Stimulated activated CD4-positive, alpha-beta T cell treated with anti-CD3 and anti-CD28 coated beads, Interleukin-15, amount 100 ng/mL, for 48 hours (primary cell): ENCODE measurements at regions not wholly inside any gene's neighbourhood (a gene's known extent, or its start where the extent isn't known, plus 50 kb on each side); places are given as distances from the start of the nearest gene placed in this dataset.

Experiments
- DNase-seq, 2 donors: peaks; one replicate each; pipeline ENCODE4 v3.0.0-alpha.2; 2020; ENCODE audit warnings: low read depth in 2 of 2

DNA sequence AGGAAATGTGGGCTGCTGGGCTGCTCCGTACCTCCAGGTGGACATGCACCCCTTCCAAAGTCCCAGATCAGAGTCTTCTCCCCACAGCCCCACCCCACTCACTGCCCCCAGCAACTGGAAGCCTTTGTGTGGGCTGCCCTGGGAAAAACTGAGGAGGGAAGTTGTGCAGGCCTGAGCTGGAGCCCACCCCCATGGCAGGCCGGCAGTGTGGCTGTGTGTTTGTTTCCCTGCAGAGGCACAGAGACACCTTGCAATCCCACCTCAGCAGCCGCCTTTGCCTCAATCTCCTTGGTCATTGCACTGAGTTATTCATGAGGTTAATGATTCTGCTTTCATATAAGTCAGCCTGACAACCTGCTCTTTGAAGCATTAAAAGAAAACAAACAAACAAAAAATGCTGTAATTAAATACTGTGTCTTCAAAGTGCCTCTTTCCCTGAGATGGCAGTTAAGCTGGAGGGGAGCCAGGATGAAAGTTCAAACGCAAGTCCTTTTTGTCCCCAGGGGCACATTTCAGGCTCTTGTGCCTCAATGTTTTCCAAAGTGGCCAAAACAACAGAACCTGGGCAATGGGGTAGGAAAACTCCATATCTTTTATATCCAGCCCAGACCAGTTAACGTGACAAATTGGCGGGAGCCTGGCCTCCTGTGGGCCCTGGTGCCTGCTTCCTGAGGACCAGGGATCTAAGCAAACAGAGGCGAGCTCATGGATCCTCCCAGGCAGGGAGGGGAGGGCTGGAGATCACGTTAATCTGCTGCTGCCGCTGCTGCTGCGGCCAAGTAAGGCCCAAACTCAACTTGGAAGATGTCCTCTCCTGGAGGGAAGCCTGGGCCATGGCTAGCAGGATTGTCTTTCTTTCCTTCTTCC, 51.9 kb upstream of the TSPAN11 start:
- DNase-seq, result no peak

- no peak for DNase-seq
Observed at GRCh38 chr12:30870491-30871265, 55.9 kb upstream of the TSPAN11 start.

GRCh38 chr12:30867415-30867814, 59.1 kb upstream of the TSPAN11 start:
- DNase-seq, result no peak

GRCh38 chr12:30866256-30866655, 60.3 kb upstream of the TSPAN11 start:
- no peak for DNase-seq

DNA sequence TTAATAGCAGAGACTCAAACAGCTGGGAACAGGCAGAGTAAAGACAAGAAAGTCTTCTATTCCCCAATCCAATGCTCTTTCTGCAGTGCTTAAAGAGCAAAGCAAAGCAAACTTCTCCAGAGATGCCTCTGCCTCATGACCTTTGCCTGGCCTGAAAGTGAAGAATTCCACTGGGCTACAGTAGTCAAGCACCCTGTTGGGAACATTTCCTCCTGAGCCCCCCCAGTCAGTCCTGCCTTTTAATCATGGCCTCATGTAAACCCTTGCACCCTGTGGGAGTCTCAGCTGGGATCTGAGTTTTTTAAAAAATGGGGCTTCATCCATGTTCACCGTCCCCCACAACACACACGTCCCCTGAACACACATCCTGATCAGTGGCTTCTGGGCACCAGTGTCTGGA, 62.7 kb upstream of the TSPAN11 start:
- no peak for DNase-seq

GRCh38 chr12:30862486-30862885, 64.1 kb upstream of the TSPAN11 start:
- no peak for DNase-seq

DNA sequence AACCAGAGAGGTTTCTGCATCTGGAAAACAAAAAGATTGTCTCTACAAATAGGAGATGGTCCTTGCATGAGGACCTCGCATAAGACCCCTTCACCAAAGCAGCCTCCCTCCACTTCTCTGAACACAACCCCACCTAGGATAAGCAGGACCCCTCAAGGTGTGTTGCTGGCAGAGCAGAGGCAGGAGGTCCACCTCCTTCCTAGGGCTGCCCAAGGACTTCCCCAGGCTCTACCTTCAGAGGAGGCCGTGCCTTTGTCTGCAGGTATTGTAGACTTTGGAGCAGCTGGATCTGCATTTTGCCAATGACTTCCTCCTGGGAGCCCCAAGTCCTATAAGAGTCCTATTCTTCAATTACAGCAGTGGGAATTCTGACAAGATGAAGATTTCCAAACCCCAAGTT, 67.3 kb upstream of the TSPAN11 start:
- DNase-seq, result no peak

GRCh38 chr12:30858471-30858870, 68.1 kb upstream of the TSPAN11 start:
- DNase-seq, result no peak

- DNase-seq, result no peak
Observed at GRCh38 chr12:30853561-30854133, 72.9 kb upstream of the TSPAN11 start.

DNA sequence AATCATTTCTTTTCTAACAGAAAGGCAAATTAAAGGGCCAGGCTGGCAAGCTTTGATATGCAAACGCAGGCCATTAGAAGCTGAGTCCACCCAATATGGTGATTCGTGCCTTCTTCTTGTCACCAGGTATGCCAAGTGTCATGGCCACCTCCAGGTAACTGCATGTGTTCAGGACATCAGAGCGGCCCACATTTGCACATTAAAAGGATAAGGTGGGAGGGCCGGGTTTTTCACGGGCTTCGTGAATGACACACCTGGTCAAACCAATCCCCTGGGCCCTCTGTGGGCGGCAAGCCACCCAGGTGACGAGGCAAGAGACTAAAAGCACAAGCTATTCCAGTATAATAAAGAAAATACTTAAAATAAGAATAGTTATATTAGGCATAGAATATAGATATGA, 75.9 kb upstream of the TSPAN11 start:
- no peak for DNase-seq

DNA sequence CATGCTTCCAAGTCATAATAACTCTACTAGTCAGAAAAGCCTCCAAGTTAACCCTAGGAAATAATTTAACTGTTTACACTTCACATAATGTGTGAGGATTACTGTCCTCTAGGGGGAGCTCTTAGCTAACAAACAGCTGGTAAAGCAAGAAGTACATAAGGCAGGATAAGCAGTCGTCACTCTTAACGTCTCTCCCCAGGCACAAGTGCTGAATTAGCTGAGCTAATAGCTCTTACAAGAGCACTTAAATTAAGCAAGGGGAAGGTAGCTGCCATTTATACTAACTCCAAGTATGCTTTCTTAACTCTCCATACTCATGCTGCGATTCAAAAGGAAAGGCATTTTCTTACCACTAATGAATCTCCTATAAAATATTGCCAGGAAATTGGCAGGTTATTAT, 79.3 kb upstream of the TSPAN11 start:
- DNase-seq, result no peak

GRCh38 chr12:30846776-30847175, 79.8 kb upstream of the TSPAN11 start:
- no peak for DNase-seq

- DNase-seq, result no peak
Observed at GRCh38 chr12:30845676-30846075, 80.9 kb upstream of the TSPAN11 start.

DNA sequence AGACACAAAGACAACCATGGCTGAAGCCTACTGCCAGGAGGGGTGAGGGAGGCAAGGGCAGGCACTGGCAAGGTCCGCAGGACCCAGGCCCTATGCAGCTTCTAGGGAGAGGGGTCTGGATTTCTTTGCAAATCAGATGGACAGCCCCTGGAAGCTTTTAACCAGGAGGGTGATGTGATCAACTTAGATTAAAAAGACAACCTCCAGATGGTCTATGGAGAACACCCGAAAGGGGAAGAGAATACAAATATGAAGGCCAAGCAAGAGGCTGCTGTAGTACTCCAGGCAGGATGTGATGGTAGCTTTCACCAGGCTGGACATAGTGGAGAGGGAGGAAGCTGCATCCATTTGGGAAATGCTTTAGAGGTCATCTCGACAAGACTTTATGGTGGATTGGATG, 83.3 kb upstream of the TSPAN11 start:
- DNase-seq, result no peak

- DNase-seq, result no peak
Observed at GRCh38 chr12:30840715-30841114, 85.8 kb upstream of the TSPAN11 start.

GRCh38 chr12:30839643-30840220, 85.0 kb upstream of the CAPRIN2 start:
- DNase-seq, result no peak

DNA sequence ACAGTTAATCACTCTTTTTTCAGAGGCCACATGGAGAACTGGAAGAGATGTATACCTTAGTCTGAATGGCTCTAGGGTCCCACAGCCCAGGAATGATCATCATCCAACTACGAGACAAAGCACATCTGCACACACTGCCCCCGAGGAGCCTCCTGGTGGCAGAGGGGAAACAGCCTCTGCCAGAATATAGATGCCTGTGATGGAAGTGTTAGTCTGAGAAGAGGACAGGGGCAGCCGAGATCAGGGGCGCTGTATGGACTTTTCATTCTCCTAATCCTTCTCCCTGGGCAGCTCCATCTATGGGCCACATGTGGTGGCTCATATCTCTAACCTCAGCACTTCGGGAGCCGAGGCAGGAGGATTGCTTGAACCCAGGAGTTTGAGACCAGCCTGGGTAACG, 82.8 kb upstream of the CAPRIN2 start:
- DNase-seq, result no peak

GRCh38 chr12:30836656-30837445, 82.1 kb upstream of the CAPRIN2 start:
- DNase-seq, result no peak

DNA sequence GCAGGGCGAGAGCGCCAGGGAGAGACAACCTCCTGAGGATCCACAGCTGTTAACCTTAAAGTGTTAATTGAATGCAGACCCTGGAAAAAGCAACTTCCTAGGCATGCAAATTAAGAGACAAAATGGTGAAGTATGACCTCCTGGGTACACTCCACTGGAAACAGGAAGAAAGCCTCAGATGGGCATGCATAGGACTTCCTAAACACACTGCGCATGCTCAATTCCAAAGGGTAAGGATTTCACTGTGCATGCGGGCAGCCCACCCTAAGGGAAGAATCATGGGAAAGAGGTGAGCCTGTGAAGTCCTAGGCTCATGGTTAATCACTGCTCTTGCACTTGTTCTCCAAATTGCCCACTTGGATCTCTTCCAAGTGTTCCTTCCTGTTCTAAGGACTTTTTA, 80.5 kb upstream of the CAPRIN2 start:
- DNase-seq, result no peak

GRCh38 chr12:30830751-30831150, 76.0 kb upstream of the CAPRIN2 start:
- no peak for DNase-seq

DNA sequence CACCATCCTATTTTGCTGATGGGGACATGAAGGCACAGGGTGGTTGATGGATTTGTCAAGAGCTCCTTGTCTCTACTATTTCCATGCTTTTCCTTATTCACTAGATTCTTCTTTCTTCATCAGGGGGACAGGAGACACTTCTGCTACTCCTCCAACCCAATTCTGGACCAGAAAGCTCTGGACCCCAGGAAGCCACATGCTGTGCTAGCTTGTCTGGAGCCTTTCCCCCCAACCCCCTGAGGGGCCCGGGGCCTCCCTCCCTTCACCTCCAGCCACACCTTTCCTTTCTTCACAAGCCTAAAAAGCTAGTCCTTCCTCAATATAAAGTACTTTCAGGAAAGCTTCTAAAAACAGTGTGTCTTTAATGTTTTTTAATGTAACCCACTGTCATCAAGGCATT, 75.1 kb upstream of the CAPRIN2 start:
- DNase-seq, result no peak

GRCh38 chr12:30828686-30829085, 73.9 kb upstream of the CAPRIN2 start:
- no peak for DNase-seq
